Activated effector memory CD4-positive, alpha-beta T cell treated with anti-CD3 and anti-CD28 coated beads, Interleukin-2, amount 50 U/mL, for 16 hours (primary cell): ENCODE measurements at regions not wholly inside any gene's neighbourhood (a gene's known extent, or its start where the extent isn't known, plus 50 kb on each side); places are given as distances from the start of the nearest gene placed in this dataset.

Experiments
- DNase-seq: peaks from one replicate; pipeline ENCODE4 v3.0.0-alpha.2; 2020

GRCh38 chr2:122858075-122858702 lies 1102.7 kb downstream of the TSN start:
- DNase-seq = no peak

GRCh38 chr2:122858813-122859212 lies 1103.4 kb downstream of the TSN start:
- no peak for DNase-seq

GRCh38 chr2:122859260-122859659 lies 1103.8 kb downstream of the TSN start:
- DNase-seq = no peak

GRCh38 chr2:122863532-122863931 lies 1108.1 kb downstream of the TSN start:
- DNase-seq = no peak

- no peak for DNase-seq
These were observed 1109.3 kb downstream of the TSN start for GRCh38 chr2:122864728-122865127.

- DNase-seq = no peak
These were observed 1110.6 kb downstream of the TSN start for GRCh38 chr2:122866095-122866494.

GRCh38 chr2:122867941-122868340 lies 1112.5 kb downstream of the TSN start:
- no peak for DNase-seq

GRCh38 chr2:122868646-122869275 lies 1113.3 kb downstream of the TSN start:
- no peak for DNase-seq

GRCh38 chr2:122873951-122874350 lies 1118.5 kb downstream of the TSN start:
- DNase-seq = no peak

GRCh38 chr2:122875091-122875865 lies 1119.8 kb downstream of the TSN start:
- DNase-seq = no peak

- no peak for DNase-seq
These were observed 1128.4 kb downstream of the TSN start for GRCh38 chr2:122883849-122884248.

GRCh38 chr2:122884889-122885288 lies 1129.4 kb downstream of the TSN start:
- no peak for DNase-seq

GRCh38 chr2:122885436-122885835 lies 1130.0 kb downstream of the TSN start:
- DNase-seq = no peak

GRCh38 chr2:122886479-122887145 lies 1131.2 kb downstream of the TSN start:
- DNase-seq = no peak

- DNase-seq = no peak
These were observed 1125.5 kb upstream of the CNTNAP5 start for GRCh38 chr2:122899614-122900013.

- no peak for DNase-seq
These were observed 1119.7 kb upstream of the CNTNAP5 start for GRCh38 chr2:122905431-122905830.

- no peak for DNase-seq
These were observed 1116.9 kb upstream of the CNTNAP5 start for GRCh38 chr2:122908159-122908558.

GRCh38 chr2:122927197-122927596 lies 1097.9 kb upstream of the CNTNAP5 start:
- no peak for DNase-seq

- no peak for DNase-seq
These were observed 1097.2 kb upstream of the CNTNAP5 start for GRCh38 chr2:122927710-122928557.

- DNase-seq = no peak
These were observed 1095.7 kb upstream of the CNTNAP5 start for GRCh38 chr2:122929347-122929746.

GRCh38 chr2:122935506-122935905 lies 1089.6 kb upstream of the CNTNAP5 start:
- no peak for DNase-seq

GRCh38 chr2:122939796-122940195 lies 1085.3 kb upstream of the CNTNAP5 start:
- DNase-seq = no peak

- DNase-seq = no peak
These were observed 1075.6 kb upstream of the CNTNAP5 start for GRCh38 chr2:122949523-122949922.
